ENCODE measurements at regions not wholly inside any gene's neighbourhood (a gene's known extent, or its start where the extent isn't known, plus 50 kb on each side); places are given as distances from the start of the nearest gene placed in this dataset.

GRCh38 chr6:22801831-22802230 lies 232.5 kb downstream of the HDGFL1 start:
- no peak overlapping the region for H3K4me3 ChIP-seq (replicated peaks in 1 of 3; ENCODE audit: insufficient read depth in 1 of 3, low read depth in 2 of 3, low read length in 3 of 3)
- FAIRE-seq (no peak), ATAC-seq (no peak), DNase-seq (ENCODE audit: low spot score) (no peak)
- H3K9ac ChIP-seq (ENCODE audit: insufficient read depth, low read depth, low read length), result no peak overlapping the region
- BruUV-seq (replicated peaks), result no TSS peak
- WGBS (ENCODE audit: low lambda C conversion rate), result 5% methylated on average over 2 of the region's 2 CpGs
- H3K4me2 ChIP-seq (ENCODE audit: low read depth, low read length), result no peak overlapping the region
- peaks cover 92% of the 10 kb centered on the region for H3K9me3 ChIP-seq (ENCODE audit: low read length)
- H3K4me1 ChIP-seq (ENCODE audit: insufficient read depth, low read length), result no peaks in the 10 kb centered on the region
- H3K27me3 ChIP-seq (ENCODE audit: control insufficient read depth in 1 of 2, insufficient read depth in 2 of 2, low read length in 2 of 2), result no peaks in the 10 kb centered on the region
- H2AFZ ChIP-seq (ENCODE audit: low read length), result no peak overlapping the region
- H4K20me1 ChIP-seq (ENCODE audit: insufficient read depth, low read length), result no peaks in the 10 kb centered on the region
- POLR2A ChIA-PET, result no interaction called here
- CTCF ChIA-PET (ENCODE audit: low intra/inter-chr PET ratio, low total read pairs), result no interaction called here
- in situ Hi-C loops (cut with HindIII; ENCODE audit: extremely low pct_ligation_motif_present, low pct_unique_long_range_greater_than_20kb), result no loop called here
- no peaks in the 10 kb centered on the region for H3K36me3 ChIP-seq (replicated peaks in 1 of 2; ENCODE audit: control insufficient read depth in 1 of 2, insufficient read depth in 2 of 2, low read length in 2 of 2)
- H3K79me2 ChIP-seq (ENCODE audit: insufficient read depth, low read length), result no peaks in the 10 kb centered on the region
- no peak overlapping the region for H3K27ac ChIP-seq (ENCODE audit: extremely low read length, insufficient read depth, low read length)
- intact Hi-C loops (cut with micrococcal nuclease; ENCODE audit: unreplicated experiment), result no loop called here
- no peak for TF ChIP-seq MXD4 (CRISPR knock-in tag; IDR thresholded peaks at IDR 0.05)
- no peak for TF ChIP-seq ZNF275 (CRISPR knock-in tag; IDR thresholded peaks at IDR 0.05; ENCODE audit: borderline replicate concordance)
- TF ChIP-seq FOSL1 (CRISPR knock-in tag; IDR thresholded peaks at IDR 0.05; ENCODE audit: borderline replicate concordance), result no peak
- no peak for TF ChIP-seq ATAD3A (CRISPR knock-in tag; IDR thresholded peaks at IDR 0.05)
- TF ChIP-seq SRY (CRISPR knock-in tag; IDR thresholded peaks at IDR 0.05), result no peak
- TF ChIP-seq MNT (IDR thresholded peaks at IDR 0.05), result no peak
- no peak for TF ChIP-seq TBP (CRISPR knock-in tag; IDR thresholded peaks at IDR 0.05)
- TF ChIP-seq HOXA9 (CRISPR knock-in tag; IDR thresholded peaks at IDR 0.05; ENCODE audit: borderline replicate concordance), result no peak
- no peak for TF ChIP-seq ZNF24 (IDR thresholded peaks at IDR 0.05)
- no peak for TF ChIP-seq MEIS1 (CRISPR knock-in tag; IDR thresholded peaks at IDR 0.05; ENCODE audit: borderline replicate concordance)
- TF ChIP-seq HDAC6 (IDR thresholded peaks at IDR 0.05; ENCODE audit: low read depth, low read length), result no peak
- TF ChIP-seq TBL1XR1 (IDR thresholded peaks at IDR 0.05; ENCODE audit: borderline replicate concordance, low read length, partially characterized antibody), result no peak
- no peak for TF ChIP-seq DPF2 (CRISPR knock-in tag; IDR thresholded peaks at IDR 0.05; ENCODE audit: borderline replicate concordance, low read depth)
- TF ChIP-seq PAXIP1 (CRISPR knock-in tag; conservative IDR thresholded peaks at IDR 0.05), result no peak
- TF ChIP-seq CEBPZ (IDR thresholded peaks at IDR 0.05; ENCODE audit: low read length), result no peak
- TF ChIP-seq ZNF264 (CRISPR knock-in tag; IDR thresholded peaks at IDR 0.05), result no peak
- TF ChIP-seq RFXANK (CRISPR knock-in tag; IDR thresholded peaks at IDR 0.05), result no peak
- no peak for TF ChIP-seq ZNF143 (CRISPR knock-in tag; IDR thresholded peaks at IDR 0.05)

All from HepG2 (cell line).